GM12878 (cell line): ENCODE measurements at regions not wholly inside any gene's neighbourhood (a gene's known extent, or its start where the extent isn't known, plus 50 kb on each side); places are given as distances from the start of the nearest gene placed in this dataset.
A peak's percentile ranks its signal among the peaks of the same experiment; 100 is the strongest.

Source experiments
- ATAC-seq: fragments of 200-7000 bp; cut with Tn5 transposase; 3 replicates; pipeline ENCODE4 v1.9.1; 2020; ENCODE audit warnings: mild to moderate bottlenecking, moderate library complexity
- BruUV-seq: library from RNA; stranded (reverse); fragments of 400-500 nt; replicated peaks from 2 replicates; lab custom pipeline; 2021; lab: Mats Ljungman, UMichigan
- CTCF ChIA-PET: fragments of 300-600 bp; sonication (Branson Sonifier 250); formaldehyde crosslinking; extraction: SDS; loops from one replicate; lab custom pipeline; 2021; ENCODE audit warnings: inconsistent platforms; lab: Yijun Ruan, JAX
- POLR2A ChIA-PET: fragments of 350-600 bp; formaldehyde crosslinking; extraction: SDS; loops from one replicate; lab custom pipeline; 2021; ENCODE audit warnings: inconsistent platforms; lab: Charles Lee
- RAD21 ChIA-PET: fragments of 300-600 bp; sonication (Branson Sonifier 250); formaldehyde crosslinking; loops from one replicate; lab custom pipeline; 2023; ENCODE audit warnings: antibody characterized with exemption; ENCODE audit not compliant: unreplicated experiment; lab: Charles Lee
- SMC1A ChIA-PET: fragments of 300-600 bp; sonication (Branson Sonifier 250); formaldehyde crosslinking; loops from one replicate; lab custom pipeline; 2023; ENCODE audit not compliant: unreplicated experiment, uncharacterized antibody; lab: Charles Lee
- DNase-seq: peaks from one replicate; pipeline ENCODE4 v3.0.0-alpha.2; 2011; ENCODE audit warnings: low read depth, low spot score
- FAIRE-seq: peaks from 3 replicates; lab custom pipeline; 2011; peaks lifted over from hg19 to GRCh38; lab: Jason Lieb, UNC
- H2AFZ ChIP-seq: 2 replicates; pipeline ENCODE4 v1.6.0; 2011; ENCODE audit warnings: low read depth, low read length, control low read depth; ENCODE audit not compliant: control insufficient read depth
- H3K27ac ChIP-seq: 2 replicates; pipeline ENCODE4 v1.5.1; 2011; ENCODE audit warnings: control low read depth; ENCODE audit not compliant: control insufficient read depth, insufficient read depth
- H3K27me3 ChIP-seq, 2 experiments: replicated peaks in 1 of 2; 2 replicates each; pipeline versions ENCODE4 v1.6.0 to v1.6.1; 2011; ENCODE audit warnings: low read length in 1 of 2; ENCODE audit not compliant: control insufficient read depth in 2 of 2, insufficient read depth in 2 of 2
- H3K36me3 ChIP-seq, 2 experiments: 2 replicates each; pipeline ENCODE4 v1.5.1; 2011; ENCODE audit warnings: low read length in 1 of 2; ENCODE audit not compliant: control insufficient read depth in 2 of 2, insufficient read depth in 2 of 2
- H3K4me1 ChIP-seq: 2 replicates; pipeline ENCODE4 v1.6.1; 2011; ENCODE audit warnings: mild to moderate bottlenecking, low read length, moderate library complexity, mixed read lengths; ENCODE audit not compliant: control insufficient read depth, insufficient read depth
- H3K4me2 ChIP-seq: 2 replicates; pipeline ENCODE4 v1.6.0; 2011; ENCODE audit warnings: control low read depth; ENCODE audit not compliant: control insufficient read depth, insufficient read depth
- H3K4me3 ChIP-seq: fragments of 200-600 bp; sonication (generic); 2 replicates; pipeline ENCODE4 v1.5.1; 2016
- H3K79me2 ChIP-seq: 2 replicates; pipeline ENCODE4 v1.6.0; 2011; ENCODE audit warnings: low read length; ENCODE audit not compliant: control insufficient read depth, insufficient read depth
- H3K9ac ChIP-seq: 2 replicates; pipeline ENCODE4 v1.8.0; 2011; ENCODE audit warnings: low read length, control low read depth, mixed read lengths; ENCODE audit not compliant: control insufficient read depth, insufficient read depth
- H3K9me3 ChIP-seq: replicated peaks from 3 replicates; pipeline ENCODE4 v1.5.1; 2011; ENCODE audit warnings: mild to moderate bottlenecking, low read length; ENCODE audit not compliant: control insufficient read depth, insufficient read depth
- H4K20me1 ChIP-seq: 2 replicates; pipeline ENCODE4 v1.6.0; 2011; ENCODE audit not compliant: control insufficient read depth, insufficient read depth
- GATAD2B ChIP-seq: fragments of 450-650 bp; conservative IDR thresholded peaks from 2 replicates; pipeline ENCODE4 v1.6.1; 2017; ENCODE audit warnings: low read depth, mild to moderate bottlenecking, moderate library complexity
- HDGF ChIP-seq: fragments of 450-650 bp; IDR thresholded peaks from 2 replicates; pipeline ENCODE4 v1.6.1; 2016; ENCODE audit warnings: antibody characterized with exemption
- IKZF1 ChIP-seq: fragments of 450-650 bp; conservative IDR thresholded peaks from 2 replicates; pipeline ENCODE4 v1.6.1; 2017; ENCODE audit warnings: antibody characterized with exemption, mild to moderate bottlenecking
- POLR2AphosphoS5 ChIP-seq: IDR thresholded peaks from 2 replicates; pipeline ENCODE4 v1.6.1; 2011; ENCODE audit warnings: mild to moderate bottlenecking, low read length, inconsistent platforms
- RFX5 ChIP-seq: IDR thresholded peaks from 2 replicates; pipeline ENCODE4 v1.6.1; 2011; ENCODE audit warnings: low read depth, low read length, improper control_type of control experiment
- RUNX3 ChIP-seq: IDR thresholded peaks from 2 replicates; pipeline ENCODE4 v1.6.1; 2012; ENCODE audit warnings: low read length, inconsistent platforms
- TBL1XR1 ChIP-seq: IDR thresholded peaks from 2 replicates; pipeline ENCODE4 v1.6.1; 2012; ENCODE audit warnings: low read depth, low read length, improper control_type of control experiment
- WGBS: methylation state at CpG from one replicate; pipeline ENCODE4 v1.1.6; 2016; ENCODE audit warnings: low lambda C conversion rate; ENCODE audit not compliant: insufficient replicate concordance, insufficient coverage; ENCODE audit errors: missing lambda C conversion rate; 5-methylcytosine and 5-hydroxymethylcytosine counted together
- in situ Hi-C: fragments of 300-500 bp; cut with MboI; formaldehyde crosslinking; loops from 9 replicates; pipeline ENCODE4 v1.14.3; 2018; ENCODE audit warnings: mixed read lengths
- intact Hi-C: fragments of 100-400 bp; cut with micrococcal nuclease; formaldehyde crosslinking; loops from one replicate; pipeline ENCODE4 v1.14.2; 2022; ENCODE audit not compliant: unreplicated experiment
- TF ChIP-seq, protein P1 (sequence below): fragments of 450-650 bp; IDR thresholded peaks from 2 replicates; pipeline ENCODE4 v1.6.1; 2016; ENCODE audit warnings: mild to moderate bottlenecking

DNA sequence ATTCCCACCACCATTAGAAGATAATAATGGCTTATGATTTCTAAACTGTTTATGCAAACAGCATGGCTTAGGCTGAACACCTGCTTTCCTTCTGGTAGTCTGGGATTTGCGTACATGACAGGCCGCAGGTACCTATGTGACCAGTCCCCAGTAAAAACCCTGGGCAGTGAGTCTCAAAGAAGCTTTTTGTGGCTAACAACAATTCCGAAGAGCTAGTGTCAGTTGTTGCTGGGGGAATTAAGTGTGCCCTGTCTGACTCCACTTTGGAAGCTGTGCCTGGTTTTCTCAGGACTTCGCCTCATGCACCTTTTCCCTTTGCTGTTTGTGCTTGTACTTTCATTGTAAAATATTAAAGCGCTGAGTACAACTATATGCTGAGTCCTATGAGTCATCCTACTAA is 250.2 kb upstream of the MIR17HG start:
- Histone ChIP-seq H3K4me2 (no peak overlapping the region), H4K20me1 (no peaks in the 10 kb centered on the region), H3K9ac (no peak overlapping the region), H3K4me3 (no peak overlapping the region), H3K27ac (no peak overlapping the region), H3K27me3 (peaks cover 0 to 6% of the 10 kb centered on the region in 2 experiments; a peak in 1 of 4 replicates), H2AFZ (no peak overlapping the region), H3K9me3 (no peaks in the 10 kb centered on the region), H3K4me1 (no peaks in the 10 kb centered on the region), H3K79me2 (no peaks in the 10 kb centered on the region), H3K36me3 (no peaks in the 10 kb centered on the region)
- no peak for ATAC-seq
- no peak for DNase-seq
- no peak for TF ChIP-seq GATAD2B
- TF ChIP-seq RFX5: peak; percentile 37; the same call in 1 of the 2 replicates
- no TSS peak for BruUV-seq
- ChIA-PET SMC1A (no interaction called here), RAD21 (no interaction called here), POLR2A (no interaction called here), CTCF (interaction anchor here (0.6 to 1.4 kb wide), 3 partner anchors 19 to 1953 kb away, joined by 3 read pairs; no protein-coding TSS in a partner anchor)
- intact Hi-C loops (no loop called here), in situ Hi-C loops (no loop called here)
- WGBS: 44% methylated on average over 5 of the region's 5 CpGs
- FAIRE-seq: no peak

DNA sequence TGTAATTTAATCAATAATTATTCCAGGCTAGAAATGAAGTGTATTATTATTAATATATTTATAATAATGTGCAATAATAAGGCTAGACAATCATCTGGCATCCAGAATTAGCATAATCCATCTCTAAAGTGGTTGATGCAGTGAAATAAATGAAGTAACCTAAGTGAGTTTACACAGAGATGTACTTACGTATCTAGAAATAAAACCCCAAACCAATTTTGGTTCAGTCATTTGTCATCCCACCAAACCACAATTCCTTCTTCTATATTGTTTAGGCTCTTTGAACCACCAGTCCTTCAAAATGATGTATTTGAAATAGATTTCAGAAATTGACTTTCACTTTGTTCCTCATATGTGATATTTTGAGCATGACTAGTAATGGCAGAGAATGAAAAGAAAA is 247.6 kb upstream of the MIR17HG start:
- ChIA-PET POLR2A (no interaction called here), RAD21 (no interaction called here), CTCF (no interaction called here), SMC1A (no interaction called here)
- Histone ChIP-seq H3K4me1 (no peaks in the 10 kb centered on the region), H3K27me3 (peaks cover 0 to 3% of the 10 kb centered on the region in 2 experiments; a peak in 1 of 4 replicates), H2AFZ (no peak overlapping the region), H3K27ac (no peak overlapping the region), H3K36me3 (no peaks in the 10 kb centered on the region), H3K79me2 (no peaks in the 10 kb centered on the region), H3K4me3 (no peak overlapping the region), H3K9ac (no peak overlapping the region), H3K9me3 (no peaks in the 10 kb centered on the region), H4K20me1 (no peaks in the 10 kb centered on the region), H3K4me2 (no peak overlapping the region)
- no peak for ATAC-seq
- no peak for DNase-seq
- no TSS peak for BruUV-seq
- TF ChIP-seq, protein P1, sequence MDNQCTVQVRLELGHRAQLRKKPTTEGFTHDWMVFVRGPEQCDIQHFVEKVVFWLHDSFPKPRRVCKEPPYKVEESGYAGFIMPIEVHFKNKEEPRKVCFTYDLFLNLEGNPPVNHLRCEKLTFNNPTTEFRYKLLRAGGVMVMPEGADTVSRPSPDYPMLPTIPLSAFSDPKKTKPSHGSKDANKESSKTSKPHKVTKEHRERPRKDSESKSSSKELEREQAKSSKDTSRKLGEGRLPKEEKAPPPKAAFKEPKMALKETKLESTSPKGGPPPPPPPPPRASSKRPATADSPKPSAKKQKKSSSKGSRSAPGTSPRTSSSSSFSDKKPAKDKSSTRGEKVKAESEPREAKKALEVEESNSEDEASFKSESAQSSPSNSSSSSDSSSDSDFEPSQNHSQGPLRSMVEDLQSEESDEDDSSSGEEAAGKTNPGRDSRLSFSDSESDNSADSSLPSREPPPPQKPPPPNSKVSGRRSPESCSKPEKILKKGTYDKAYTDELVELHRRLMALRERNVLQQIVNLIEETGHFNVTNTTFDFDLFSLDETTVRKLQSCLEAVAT: no peak
- TF ChIP-seq IKZF1 (no peak), HDGF (no peak), POLR2AphosphoS5 (no peak), TBL1XR1 (no peak), RUNX3 (peak; percentile 43; the same call in 1 of the 2 replicates)
- WGBS: 54% methylated on average over 1 of the region's 1 CpG
- no peak for FAIRE-seq
- intact Hi-C loops: no loop called here
- in situ Hi-C loops: no loop called here
